K562 (cell line): ENCODE measurements at regions not wholly inside any gene's neighbourhood (a gene's known extent, or its start where the extent isn't known, plus 50 kb on each side); places are given as distances from the start of the nearest gene placed in this dataset.

ENCODE experiments used
- EWSR1 ChIP-seq: fragments of 450-650 bp; IDR thresholded peaks from 2 replicates; pipeline ENCODE4 v1.6.1; 2018; ENCODE audit warnings: borderline replicate concordance, mild to moderate bottlenecking, low read depth, moderate library complexity; ENCODE audit not compliant: partially characterized antibody
- POLR2G ChIP-seq: fragments of 200-400 bp; formaldehyde crosslinking; IDR thresholded peaks from 2 replicates; pipeline ENCODE4 v1.6.1; 2017; ENCODE audit warnings: low read depth, mild to moderate bottlenecking, antibody characterized with exemption, low read length, moderate library complexity
- PRMT5 ChIP-seq: sonication (generic); formaldehyde crosslinking; IDR thresholded peaks from 2 replicates; pipeline ENCODE4 v1.5.0; 2020; ENCODE audit warnings: missing genetic modification reagents
- PYGO2 ChIP-seq: fragments of 450-650 bp; IDR thresholded peaks from 2 replicates; pipeline ENCODE4 v1.6.1; 2016; ENCODE audit warnings: mild to moderate bottlenecking, missing genetic modification characterization, moderate library complexity, missing compliant biosample characterization
- ZC3H11A ChIP-seq: IDR thresholded peaks from 2 replicates; pipeline ENCODE4 v1.6.1; 2012; ENCODE audit warnings: low read depth, low read length, improper control_type of control experiment
- ZNF384 ChIP-seq: IDR thresholded peaks from 2 replicates; pipeline ENCODE4 v1.6.1; 2012; ENCODE audit warnings: low read depth, low read length, improper control_type of control experiment
- TF ChIP-seq, protein P1 (sequence below), 2 experiments: IDR thresholded peaks; 2 replicates each; pipeline ENCODE4 v1.6.1; 2011; ENCODE audit warnings: borderline replicate concordance in 1 of 2, control low read depth in 1 of 2, low read depth in 1 of 2, low read length in 1 of 2, mild to moderate bottlenecking in 1 of 2, mixed read lengths in 1 of 2, moderate library complexity in 1 of 2; ENCODE audit not compliant: insufficient read depth in 1 of 2, insufficient read length in 1 of 2, poor library complexity in 1 of 2, severe bottlenecking in 1 of 2; ENCODE audit errors: extremely low read depth in 1 of 2
- TF ChIP-seq, protein P2 (sequence below): fragments of 250-450 bp; sonication (Bioruptor Pico); IDR thresholded peaks from 2 replicates; pipeline ENCODE4 v1.8.0; 2022; ENCODE audit warnings: moderate library complexity, mild to moderate bottlenecking, inconsistent platforms

DNA sequence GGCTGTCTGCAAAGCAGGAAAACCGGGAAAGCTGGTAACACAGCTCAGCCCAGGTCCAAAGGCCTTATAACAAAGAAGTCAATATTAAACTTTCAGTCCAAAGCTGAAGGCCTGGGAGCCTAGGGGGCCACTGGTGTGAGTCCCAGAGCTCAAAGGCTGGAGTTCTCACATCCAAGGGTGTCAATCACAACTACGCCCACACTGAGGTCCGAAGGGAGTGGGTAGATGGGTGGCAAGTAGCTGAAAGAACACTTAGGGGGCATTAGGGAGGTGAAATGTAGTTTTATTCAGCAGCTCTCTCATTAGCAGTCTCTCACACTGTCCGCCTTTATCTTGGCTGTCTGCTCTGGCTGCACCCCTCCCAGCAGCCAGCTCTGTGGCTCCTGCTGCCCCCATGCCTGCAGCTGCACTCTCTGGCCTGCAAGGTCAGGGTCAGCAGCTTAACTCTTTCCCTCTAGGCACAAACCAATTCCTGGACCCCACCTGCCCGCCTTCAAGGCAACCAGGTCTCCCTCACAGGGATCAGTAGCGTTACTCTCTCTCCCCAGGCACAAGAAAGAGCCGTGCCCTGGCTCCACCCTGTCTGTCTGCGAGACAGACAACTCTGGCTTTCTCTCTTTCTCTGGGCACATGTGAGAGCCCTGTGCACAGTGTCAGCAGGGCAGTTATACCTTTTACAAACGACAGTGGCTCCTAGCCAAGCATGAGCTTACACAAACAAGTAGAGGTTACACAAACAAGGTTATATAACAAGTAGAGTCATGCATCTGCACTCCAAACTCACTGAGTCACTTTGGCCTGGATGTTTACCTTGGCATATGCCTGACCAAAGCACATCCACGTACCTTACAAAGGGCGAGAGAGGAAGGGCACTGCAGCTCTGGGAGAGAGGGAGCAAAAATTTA lies 249.4 kb upstream of the PCDH20 start (continued):
- no peak for TF ChIP-seq ZC3H11A
- TF ChIP-seq, protein P1, sequence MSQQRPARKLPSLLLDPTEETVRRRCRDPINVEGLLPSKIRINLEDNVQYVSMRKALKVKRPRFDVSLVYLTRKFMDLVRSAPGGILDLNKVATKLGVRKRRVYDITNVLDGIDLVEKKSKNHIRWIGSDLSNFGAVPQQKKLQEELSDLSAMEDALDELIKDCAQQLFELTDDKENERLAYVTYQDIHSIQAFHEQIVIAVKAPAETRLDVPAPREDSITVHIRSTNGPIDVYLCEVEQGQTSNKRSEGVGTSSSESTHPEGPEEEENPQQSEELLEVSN (IDR thresholded peaks at IDR 0.05; ENCODE audit: borderline replicate concordance in 1 of 2, extremely low read depth in 1 of 2, insufficient read depth in 1 of 2, insufficient read length in 1 of 2, low read depth in 1 of 2, low read length in 1 of 2, poor library complexity in 1 of 2, severe bottlenecking in 1 of 2): no peak
- TF ChIP-seq ZNF384: no peak
- TF ChIP-seq, protein P2, sequence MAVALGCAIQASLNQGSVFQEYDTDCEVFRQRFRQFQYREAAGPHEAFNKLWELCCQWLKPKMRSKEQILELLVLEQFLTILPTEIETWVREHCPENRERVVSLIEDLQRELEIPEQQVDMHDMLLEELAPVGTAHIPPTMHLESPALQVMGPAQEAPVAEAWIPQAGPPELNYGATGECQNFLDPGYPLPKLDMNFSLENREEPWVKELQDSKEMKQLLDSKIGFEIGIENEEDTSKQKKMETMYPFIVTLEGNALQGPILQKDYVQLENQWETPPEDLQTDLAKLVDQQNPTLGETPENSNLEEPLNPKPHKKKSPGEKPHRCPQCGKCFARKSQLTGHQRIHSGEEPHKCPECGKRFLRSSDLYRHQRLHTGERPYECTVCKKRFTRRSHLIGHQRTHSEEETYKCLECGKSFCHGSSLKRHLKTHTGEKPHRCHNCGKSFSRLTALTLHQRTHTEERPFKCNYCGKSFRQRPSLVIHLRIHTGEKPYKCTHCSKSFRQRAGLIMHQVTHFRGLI (CRISPR knock-in tag): no peak
- TF ChIP-seq PRMT5 (CRISPR knock-in tag): no peak
- TF ChIP-seq POLR2G: no peak
- no peak for TF ChIP-seq EWSR1
- TF ChIP-seq PYGO2 (tag): no peak
- TF ChIP-seq, all 486 proteins: peak for 0
